ENCODE measurements at regions not wholly inside any gene's neighbourhood (a gene's known extent, or its start where the extent isn't known, plus 50 kb on each side); places are given as distances from the start of the nearest gene placed in this dataset.

GRCh38 chr3:25096536-25096935 lies 331.5 kb upstream of the RARB start:
- Histone ChIP-seq H3K4me1 (ENCODE audit: low read depth) (no peaks in the 10 kb centered on the region), H3K9me3 (no peaks in the 10 kb centered on the region), H3K4me3 (no peak overlapping the region), H3K36me3 (ENCODE audit: low read depth) (no peaks in the 10 kb centered on the region)
- no peak for DNase-seq
- no peak for TF ChIP-seq CTCF (IDR thresholded peaks at IDR 0.05)
- ATAC-seq, result no peak
- intact Hi-C loops (cut with DNase I, micrococcal nuclease), result no loop called here

GRCh38 chr3:25097023-25097422 lies 331.0 kb upstream of the RARB start:
- intact Hi-C loops (cut with DNase I, micrococcal nuclease), result no loop called here
- DNase-seq (no peak), ATAC-seq (no peak)
- no peaks in the 10 kb centered on the region for H3K9me3 ChIP-seq
- H3K36me3 ChIP-seq (ENCODE audit: low read depth), result no peaks in the 10 kb centered on the region
- TF ChIP-seq CTCF (IDR thresholded peaks at IDR 0.05), result no peak
- no peak overlapping the region for H3K4me3 ChIP-seq
- no peaks in the 10 kb centered on the region for H3K4me1 ChIP-seq (ENCODE audit: low read depth)

- Histone ChIP-seq H3K36me3 (ENCODE audit: low read depth) (no peaks in the 10 kb centered on the region), H3K9me3 (no peaks in the 10 kb centered on the region), H3K4me1 (ENCODE audit: low read depth) (no peaks in the 10 kb centered on the region), H3K4me3 (no peak overlapping the region)
- ATAC-seq (no peak), DNase-seq (no peak)
- intact Hi-C loops (cut with DNase I, micrococcal nuclease), result no loop called here
- no peak for TF ChIP-seq CTCF (IDR thresholded peaks at IDR 0.05)
Measured at GRCh38 chr3:25099666-25100065, 328.4 kb upstream of the RARB start.

GRCh38 chr3:25103391-25103790 lies 324.7 kb upstream of the RARB start:
- no peaks in the 10 kb centered on the region for H3K4me1 ChIP-seq (ENCODE audit: low read depth)
- TF ChIP-seq CTCF (IDR thresholded peaks at IDR 0.05), result no peak
- H3K36me3 ChIP-seq (ENCODE audit: low read depth), result no peaks in the 10 kb centered on the region
- intact Hi-C loops (cut with DNase I, micrococcal nuclease), result no loop called here
- no peak overlapping the region for H3K4me3 ChIP-seq
- no peak for DNase-seq
- ATAC-seq, result no peak
- no peaks in the 10 kb centered on the region for H3K9me3 ChIP-seq

GRCh38 chr3:25107918-25108617 lies 320.0 kb upstream of the RARB start:
- Histone ChIP-seq H3K4me1 (ENCODE audit: low read depth) (no peaks in the 10 kb centered on the region), H3K36me3 (ENCODE audit: low read depth) (no peaks in the 10 kb centered on the region), H3K9me3 (no peaks in the 10 kb centered on the region), H3K4me3 (no peak overlapping the region)
- intact Hi-C loops (cut with DNase I, micrococcal nuclease), result no loop called here
- DNase-seq (no peak), ATAC-seq (no peak)
- TF ChIP-seq CTCF (IDR thresholded peaks at IDR 0.05), result no peak

- no peaks in the 10 kb centered on the region for H3K4me1 ChIP-seq (ENCODE audit: low read depth)
- H3K4me3 ChIP-seq, result no peak overlapping the region
- TF ChIP-seq CTCF (IDR thresholded peaks at IDR 0.05), result no peak
- H3K9me3 ChIP-seq, result no peaks in the 10 kb centered on the region
- ATAC-seq, result no peak
- intact Hi-C loops (cut with DNase I, micrococcal nuclease), result no loop called here
- no peaks in the 10 kb centered on the region for H3K36me3 ChIP-seq (ENCODE audit: low read depth)
- DNase-seq, result no peak
Measured at GRCh38 chr3:25110642-25111041, 317.4 kb upstream of the RARB start.

All from mucosa of descending colon (tissue), 3 donors.